Stimulated activated CD4-positive, alpha-beta T cell treated with anti-CD3 and anti-CD28 coated beads, TNF-alpha, amount 100 ng/mL, for 4 hours (primary cell): ENCODE measurements at regions not wholly inside any gene's neighbourhood (a gene's known extent, or its start where the extent isn't known, plus 50 kb on each side); places are given as distances from the start of the nearest gene placed in this dataset.
"Not testable (repeated sequence)": the region's sequence is repeated elsewhere in the genome, so short reads cannot be mapped to it uniquely, and the experiment has no call there.

ENCODE experiments used
- DNase-seq, 3 experiments: peaks; one replicate each; pipeline ENCODE4 v3.0.0-alpha.2; 2020; ENCODE audit warnings: low read depth in 3 of 3

GRCh38 chr9:71364186-71364955, 242.9 kb upstream of the TRPM3 start:
- DNase-seq: no peak

GRCh38 chr9:71363286-71363961, 242.0 kb upstream of the TRPM3 start:
- DNase-seq: no peak

GRCh38 chr9:71361357-71361756, 239.9 kb upstream of the TRPM3 start:
- DNase-seq: no peak

GRCh38 chr9:71357346-71357745, 235.9 kb upstream of the TRPM3 start:
- no peak for DNase-seq

GRCh38 chr9:71355884-71356283, 234.5 kb upstream of the TRPM3 start:
- no peak for DNase-seq

- no peak for DNase-seq
Measured at GRCh38 chr9:71353720-71354119, 232.3 kb upstream of the TRPM3 start.

- no peak for DNase-seq
Measured at GRCh38 chr9:71352837-71353236, 231.4 kb upstream of the TRPM3 start.

- no peak for DNase-seq
Measured at GRCh38 chr9:71349218-71349617, 227.8 kb upstream of the TRPM3 start.

- DNase-seq: no peak
Measured at GRCh38 chr9:71333321-71333720, 211.9 kb upstream of the TRPM3 start.

- no peak for DNase-seq
Measured at GRCh38 chr9:71331603-71332002, 210.2 kb upstream of the TRPM3 start.

- no peak for DNase-seq
Measured at GRCh38 chr9:71329873-71330272, 208.5 kb upstream of the TRPM3 start.

GRCh38 chr9:71326360-71326759, 204.9 kb upstream of the TRPM3 start:
- DNase-seq: no peak

- DNase-seq: no peak
Measured at GRCh38 chr9:71323357-71323756, 201.9 kb upstream of the TRPM3 start.

GRCh38 chr9:71322311-71322710, 200.9 kb upstream of the TRPM3 start:
- no peak for DNase-seq

GRCh38 chr9:71308454-71308853, 187.0 kb upstream of the TRPM3 start:
- no peak for DNase-seq

- DNase-seq: no peak
Measured at GRCh38 chr9:71306134-71306533, 184.7 kb upstream of the TRPM3 start.

GRCh38 chr9:71303351-71303750, 181.9 kb upstream of the TRPM3 start:
- no peak for DNase-seq

- DNase-seq: no peak
Measured at GRCh38 chr9:71302776-71303175, 181.4 kb upstream of the TRPM3 start.

GRCh38 chr9:71295928-71296327, 174.5 kb upstream of the TRPM3 start:
- no peak for DNase-seq

- DNase-seq: no peak
Measured at GRCh38 chr9:71286146-71286545, 164.7 kb upstream of the TRPM3 start.

GRCh38 chr9:71285191-71285656, 163.8 kb upstream of the TRPM3 start:
- no peak for DNase-seq

- DNase-seq: not testable (repeated sequence)
Measured at GRCh38 chr9:71282116-71282515, 160.7 kb upstream of the TRPM3 start.

- no peak for DNase-seq
Measured at GRCh38 chr9:71279151-71279739, 157.8 kb upstream of the TRPM3 start.
